HL-60 (cell line): ENCODE measurements at regions not wholly inside any gene's neighbourhood (a gene's known extent, or its start where the extent isn't known, plus 50 kb on each side); places are given as distances from the start of the nearest gene placed in this dataset.

Experiments used
- DNase-seq, 2 experiments: peaks; one replicate each; pipeline ENCODE4 v3.0.0-alpha.2; 2010 to 2020; ENCODE audit warnings: low read depth in 1 of 2, low spot score in 1 of 2
- H3K27ac ChIP-seq: fragments of 250-450 bp; sonication (Bioruptor Pico); replicated peaks from 2 replicates; pipeline ENCODE4 v1.5.1; 2020; ENCODE audit warnings: mild to moderate bottlenecking, moderate library complexity
- H3K27me3 ChIP-seq: fragments of 250-450 bp; sonication (Bioruptor Pico); 2 replicates; pipeline ENCODE4 v1.5.1; 2021; ENCODE audit warnings: mild to moderate bottlenecking, moderate library complexity; ENCODE audit not compliant: insufficient read depth, poor library complexity, severe bottlenecking
- H3K4me3 ChIP-seq: replicated peaks from 2 replicates; pipeline ENCODE4 v1.5.1; 2011; ENCODE audit warnings: mild to moderate bottlenecking, control low read depth, low read length; ENCODE audit not compliant: insufficient read depth
- GABPA ChIP-seq: IDR thresholded peaks from 2 replicates; pipeline ENCODE4 v1.6.1; 2012; ENCODE audit warnings: low read depth
- POLR2AphosphoS5 ChIP-seq: IDR thresholded peaks from 2 replicates; pipeline ENCODE4 v1.6.1; 2012; ENCODE audit warnings: low read depth
- SPI1 ChIP-seq: IDR thresholded peaks from 2 replicates; pipeline ENCODE4 v1.6.1; 2012; ENCODE audit warnings: low read depth, mild to moderate bottlenecking, borderline replicate concordance
- TF ChIP-seq, protein P1 (sequence below): IDR thresholded peaks from 2 replicates; pipeline ENCODE4 v1.6.1; 2012; ENCODE audit warnings: low read depth; ENCODE audit not compliant: insufficient replicate concordance
- TF ChIP-seq, protein P2 (sequence below): IDR thresholded peaks from one replicate; pipeline ENCODE4 v1.5.1; 2011; ENCODE audit warnings: low read length, control low read depth, inconsistent platforms; ENCODE audit not compliant: insufficient read depth

DNA sequence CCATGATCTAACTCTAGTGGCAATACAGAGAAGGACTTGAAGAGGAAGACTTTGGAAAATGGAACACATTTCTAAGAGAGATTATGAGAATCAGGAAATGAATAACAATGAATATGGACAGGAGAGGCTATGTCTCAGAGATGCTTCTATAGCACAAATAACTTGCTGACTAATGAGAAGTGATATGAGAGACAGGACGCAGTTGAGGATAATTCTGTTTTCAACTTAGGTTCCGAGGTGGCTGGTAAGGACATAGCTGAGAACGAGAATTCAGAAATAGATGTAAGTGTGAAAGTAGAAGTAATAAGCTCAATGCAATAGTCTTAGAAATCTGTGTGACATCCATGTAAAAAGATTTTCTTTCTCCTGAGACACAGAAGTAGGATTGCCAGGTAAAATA is 358.1 kb upstream of the GRAMD2B start:
- no peak overlapping the region for H3K4me3 ChIP-seq
- H3K27me3 ChIP-seq: no peaks in the 10 kb centered on the region
- DNase-seq: no peak
- no peak overlapping the region for H3K27ac ChIP-seq
- TF ChIP-seq POLR2AphosphoS5: no peak
- TF ChIP-seq, protein P1, sequence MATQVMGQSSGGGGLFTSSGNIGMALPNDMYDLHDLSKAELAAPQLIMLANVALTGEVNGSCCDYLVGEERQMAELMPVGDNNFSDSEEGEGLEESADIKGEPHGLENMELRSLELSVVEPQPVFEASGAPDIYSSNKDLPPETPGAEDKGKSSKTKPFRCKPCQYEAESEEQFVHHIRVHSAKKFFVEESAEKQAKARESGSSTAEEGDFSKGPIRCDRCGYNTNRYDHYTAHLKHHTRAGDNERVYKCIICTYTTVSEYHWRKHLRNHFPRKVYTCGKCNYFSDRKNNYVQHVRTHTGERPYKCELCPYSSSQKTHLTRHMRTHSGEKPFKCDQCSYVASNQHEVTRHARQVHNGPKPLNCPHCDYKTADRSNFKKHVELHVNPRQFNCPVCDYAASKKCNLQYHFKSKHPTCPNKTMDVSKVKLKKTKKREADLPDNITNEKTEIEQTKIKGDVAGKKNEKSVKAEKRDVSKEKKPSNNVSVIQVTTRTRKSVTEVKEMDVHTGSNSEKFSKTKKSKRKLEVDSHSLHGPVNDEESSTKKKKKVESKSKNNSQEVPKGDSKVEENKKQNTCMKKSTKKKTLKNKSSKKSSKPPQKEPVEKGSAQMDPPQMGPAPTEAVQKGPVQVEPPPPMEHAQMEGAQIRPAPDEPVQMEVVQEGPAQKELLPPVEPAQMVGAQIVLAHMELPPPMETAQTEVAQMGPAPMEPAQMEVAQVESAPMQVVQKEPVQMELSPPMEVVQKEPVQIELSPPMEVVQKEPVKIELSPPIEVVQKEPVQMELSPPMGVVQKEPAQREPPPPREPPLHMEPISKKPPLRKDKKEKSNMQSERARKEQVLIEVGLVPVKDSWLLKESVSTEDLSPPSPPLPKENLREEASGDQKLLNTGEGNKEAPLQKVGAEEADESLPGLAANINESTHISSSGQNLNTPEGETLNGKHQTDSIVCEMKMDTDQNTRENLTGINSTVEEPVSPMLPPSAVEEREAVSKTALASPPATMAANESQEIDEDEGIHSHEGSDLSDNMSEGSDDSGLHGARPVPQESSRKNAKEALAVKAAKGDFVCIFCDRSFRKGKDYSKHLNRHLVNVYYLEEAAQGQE: no peak
- TF ChIP-seq GABPA: no peak
- TF ChIP-seq, protein P2, sequence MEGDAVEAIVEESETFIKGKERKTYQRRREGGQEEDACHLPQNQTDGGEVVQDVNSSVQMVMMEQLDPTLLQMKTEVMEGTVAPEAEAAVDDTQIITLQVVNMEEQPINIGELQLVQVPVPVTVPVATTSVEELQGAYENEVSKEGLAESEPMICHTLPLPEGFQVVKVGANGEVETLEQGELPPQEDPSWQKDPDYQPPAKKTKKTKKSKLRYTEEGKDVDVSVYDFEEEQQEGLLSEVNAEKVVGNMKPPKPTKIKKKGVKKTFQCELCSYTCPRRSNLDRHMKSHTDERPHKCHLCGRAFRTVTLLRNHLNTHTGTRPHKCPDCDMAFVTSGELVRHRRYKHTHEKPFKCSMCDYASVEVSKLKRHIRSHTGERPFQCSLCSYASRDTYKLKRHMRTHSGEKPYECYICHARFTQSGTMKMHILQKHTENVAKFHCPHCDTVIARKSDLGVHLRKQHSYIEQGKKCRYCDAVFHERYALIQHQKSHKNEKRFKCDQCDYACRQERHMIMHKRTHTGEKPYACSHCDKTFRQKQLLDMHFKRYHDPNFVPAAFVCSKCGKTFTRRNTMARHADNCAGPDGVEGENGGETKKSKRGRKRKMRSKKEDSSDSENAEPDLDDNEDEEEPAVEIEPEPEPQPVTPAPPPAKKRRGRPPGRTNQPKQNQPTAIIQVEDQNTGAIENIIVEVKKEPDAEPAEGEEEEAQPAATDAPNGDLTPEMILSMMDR: no peak
- TF ChIP-seq SPI1: no peak

GRCh38 chr5:126066836-126067235 is 356.4 kb upstream of the GRAMD2B start:
- H3K4me3 ChIP-seq: no peak overlapping the region
- DNase-seq: peak; percentile 32 to 77
- H3K27ac ChIP-seq: no peak overlapping the region
- H3K27me3 ChIP-seq: no peaks in the 10 kb centered on the region
- TF ChIP-seq GABPA: no peak
- TF ChIP-seq SPI1: no peak
- TF ChIP-seq, protein P2: no peak
- TF ChIP-seq, protein P1: no peak
- TF ChIP-seq POLR2AphosphoS5: no peak

GRCh38 chr5:126067404-126067803 is 355.8 kb upstream of the GRAMD2B start:
- TF ChIP-seq, protein P2: no peak
- no peak for TF ChIP-seq GABPA
- TF ChIP-seq POLR2AphosphoS5: no peak
- TF ChIP-seq, protein P1: no peak
- no peak for TF ChIP-seq SPI1
- no peaks in the 10 kb centered on the region for H3K27me3 ChIP-seq
- no peak overlapping the region for H3K27ac ChIP-seq
- no peak overlapping the region for H3K4me3 ChIP-seq
- no peak for DNase-seq
